ENCODE measurements at regions not wholly inside any gene's neighbourhood (a gene's known extent, or its start where the extent isn't known, plus 50 kb on each side); places are given as distances from the start of the nearest gene placed in this dataset.

GRCh38 chr12:77314378-77315052 lies 249.1 kb upstream of the E2F7 start:
- Histone ChIP-seq H3K4me3 (ENCODE audit: low read depth, low read length) (no peak overlapping the region), H3K79me2 (ENCODE audit: control insufficient read depth, insufficient read depth, low read length, unreplicated experiment) (no peaks in the 10 kb centered on the region), H3K27me3 (ENCODE audit: insufficient read depth, low read length) (no peaks in the 10 kb centered on the region), H2AFZ (ENCODE audit: low read length, unreplicated experiment) (no peak overlapping the region), H3K27ac (ENCODE audit: low read depth, low read length) (no peak overlapping the region), H3K36me3 (ENCODE audit: insufficient read depth, low read length) (no peaks in the 10 kb centered on the region), H3K4me1 (ENCODE audit: control insufficient read depth, insufficient read depth, low read length, unreplicated experiment) (no peaks in the 10 kb centered on the region)

GRCh38 chr12:77308056-77308455 lies 242.7 kb upstream of the E2F7 start:
- Histone ChIP-seq H3K27me3 (ENCODE audit: insufficient read depth, low read length) (no peaks in the 10 kb centered on the region), H3K4me3 (ENCODE audit: low read depth, low read length) (no peak overlapping the region), H3K79me2 (ENCODE audit: control insufficient read depth, insufficient read depth, low read length, unreplicated experiment) (no peaks in the 10 kb centered on the region), H3K4me1 (ENCODE audit: control insufficient read depth, insufficient read depth, low read length, unreplicated experiment) (no peaks in the 10 kb centered on the region), H3K27ac (ENCODE audit: low read depth, low read length) (no peak overlapping the region), H2AFZ (ENCODE audit: low read length, unreplicated experiment) (no peak overlapping the region), H3K36me3 (ENCODE audit: insufficient read depth, low read length) (no peaks in the 10 kb centered on the region)

- no peaks in the 10 kb centered on the region for H3K79me2 ChIP-seq (ENCODE audit: control insufficient read depth, insufficient read depth, low read length, unreplicated experiment)
- H3K4me3 ChIP-seq (ENCODE audit: low read depth, low read length): no peak overlapping the region
- H2AFZ ChIP-seq (ENCODE audit: low read length, unreplicated experiment): peak overlapping the region; percentile 44
- H3K4me1 ChIP-seq (ENCODE audit: control insufficient read depth, insufficient read depth, low read length, unreplicated experiment): peaks cover 24% of the 10 kb centered on the region
- no peaks in the 10 kb centered on the region for H3K36me3 ChIP-seq (ENCODE audit: insufficient read depth, low read length)
- H3K27ac ChIP-seq (ENCODE audit: low read depth, low read length): peak overlapping the region; percentile 12; the same call in 1 of the 2 replicates
- no peaks in the 10 kb centered on the region for H3K27me3 ChIP-seq (ENCODE audit: insufficient read depth, low read length)
These were observed 235.4 kb upstream of the E2F7 start for GRCh38 chr12:77300811-77301210.

GRCh38 chr12:77299910-77300669 lies 234.7 kb upstream of the E2F7 start:
- no peaks in the 10 kb centered on the region for H3K27me3 ChIP-seq (ENCODE audit: insufficient read depth, low read length)
- no peaks in the 10 kb centered on the region for H3K79me2 ChIP-seq (ENCODE audit: control insufficient read depth, insufficient read depth, low read length, unreplicated experiment)
- no peaks in the 10 kb centered on the region for H3K36me3 ChIP-seq (ENCODE audit: insufficient read depth, low read length)
- no peak overlapping the region for H2AFZ ChIP-seq (ENCODE audit: low read length, unreplicated experiment)
- peaks cover 24% of the 10 kb centered on the region for H3K4me1 ChIP-seq (ENCODE audit: control insufficient read depth, insufficient read depth, low read length, unreplicated experiment)
- no peak overlapping the region for H3K4me3 ChIP-seq (ENCODE audit: low read depth, low read length)
- peak overlapping the region; percentile 61 for H3K27ac ChIP-seq (ENCODE audit: low read depth, low read length)

GRCh38 chr12:77299001-77299400 lies 233.6 kb upstream of the E2F7 start:
- no peak overlapping the region for H3K4me3 ChIP-seq (ENCODE audit: low read depth, low read length)
- H2AFZ ChIP-seq (ENCODE audit: low read length, unreplicated experiment): peak overlapping the region; percentile 17
- H3K27me3 ChIP-seq (ENCODE audit: insufficient read depth, low read length): no peaks in the 10 kb centered on the region
- H3K27ac ChIP-seq (ENCODE audit: low read depth, low read length): no peak overlapping the region; the same call in 1 of the 2 replicates
- H3K79me2 ChIP-seq (ENCODE audit: control insufficient read depth, insufficient read depth, low read length, unreplicated experiment): no peaks in the 10 kb centered on the region
- H3K36me3 ChIP-seq (ENCODE audit: insufficient read depth, low read length): no peaks in the 10 kb centered on the region
- H3K4me1 ChIP-seq (ENCODE audit: control insufficient read depth, insufficient read depth, low read length, unreplicated experiment): peaks cover 29% of the 10 kb centered on the region

- Histone ChIP-seq H3K4me3 (ENCODE audit: low read depth, low read length) (no peak overlapping the region), H3K79me2 (ENCODE audit: control insufficient read depth, insufficient read depth, low read length, unreplicated experiment) (no peaks in the 10 kb centered on the region), H3K27me3 (ENCODE audit: insufficient read depth, low read length) (no peaks in the 10 kb centered on the region), H3K36me3 (ENCODE audit: insufficient read depth, low read length) (no peaks in the 10 kb centered on the region), H3K4me1 (ENCODE audit: control insufficient read depth, insufficient read depth, low read length, unreplicated experiment) (peaks cover 16% of the 10 kb centered on the region), H3K27ac (ENCODE audit: low read depth, low read length) (peak overlapping the region; percentile 55), H2AFZ (ENCODE audit: low read length, unreplicated experiment) (peak overlapping the region; percentile 95)
These were observed 228.6 kb upstream of the E2F7 start for GRCh38 chr12:77294016-77294415.

- Histone ChIP-seq H3K27ac (ENCODE audit: low read depth, low read length) (no peak overlapping the region), H2AFZ (ENCODE audit: low read length, unreplicated experiment) (no peak overlapping the region), H3K27me3 (ENCODE audit: insufficient read depth, low read length) (no peaks in the 10 kb centered on the region)
These were observed 209.6 kb upstream of the E2F7 start for GRCh38 chr12:77274926-77275325.

GRCh38 chr12:77273898-77274297 lies 208.5 kb upstream of the E2F7 start:
- H3K4me1 ChIP-seq (ENCODE audit: control insufficient read depth, insufficient read depth, low read length, unreplicated experiment): no peaks in the 10 kb centered on the region
- no peaks in the 10 kb centered on the region for H3K36me3 ChIP-seq (ENCODE audit: insufficient read depth, low read length)
- H3K27ac ChIP-seq (ENCODE audit: low read depth, low read length): no peak overlapping the region
- no peak overlapping the region for H2AFZ ChIP-seq (ENCODE audit: low read length, unreplicated experiment)
- no peaks in the 10 kb centered on the region for H3K79me2 ChIP-seq (ENCODE audit: control insufficient read depth, insufficient read depth, low read length, unreplicated experiment)
- no peaks in the 10 kb centered on the region for H3K27me3 ChIP-seq (ENCODE audit: insufficient read depth, low read length)
- H3K4me3 ChIP-seq (ENCODE audit: low read depth, low read length): no peak overlapping the region

More at GRCh38 chr12:77274926-77275325, 209.6 kb upstream of the E2F7 start:
- H3K4me1 ChIP-seq (ENCODE audit: control insufficient read depth, insufficient read depth, low read length, unreplicated experiment): no peaks in the 10 kb centered on the region
- H3K79me2 ChIP-seq (ENCODE audit: control insufficient read depth, insufficient read depth, low read length, unreplicated experiment): no peaks in the 10 kb centered on the region
- H3K36me3 ChIP-seq (ENCODE audit: insufficient read depth, low read length): no peaks in the 10 kb centered on the region
- no peak overlapping the region for H3K4me3 ChIP-seq (ENCODE audit: low read depth, low read length)

GRCh38 chr12:77256956-77257355 lies 191.6 kb upstream of the E2F7 start:
- Histone ChIP-seq H3K4me3 (ENCODE audit: low read depth, low read length) (no peak overlapping the region), H2AFZ (ENCODE audit: low read length, unreplicated experiment) (no peak overlapping the region), H3K27ac (ENCODE audit: low read depth, low read length) (no peak overlapping the region), H3K27me3 (ENCODE audit: insufficient read depth, low read length) (no peaks in the 10 kb centered on the region), H3K4me1 (ENCODE audit: control insufficient read depth, insufficient read depth, low read length, unreplicated experiment) (no peaks in the 10 kb centered on the region), H3K79me2 (ENCODE audit: control insufficient read depth, insufficient read depth, low read length, unreplicated experiment) (no peaks in the 10 kb centered on the region), H3K36me3 (ENCODE audit: insufficient read depth, low read length) (no peaks in the 10 kb centered on the region)

- Histone ChIP-seq H3K4me3 (ENCODE audit: low read depth, low read length) (no peak overlapping the region), H2AFZ (ENCODE audit: low read length, unreplicated experiment) (no peak overlapping the region), H3K4me1 (ENCODE audit: control insufficient read depth, insufficient read depth, low read length, unreplicated experiment) (no peaks in the 10 kb centered on the region), H3K27me3 (ENCODE audit: insufficient read depth, low read length) (no peaks in the 10 kb centered on the region), H3K36me3 (ENCODE audit: insufficient read depth, low read length) (no peaks in the 10 kb centered on the region), H3K27ac (ENCODE audit: low read depth, low read length) (no peak overlapping the region), H3K79me2 (ENCODE audit: control insufficient read depth, insufficient read depth, low read length, unreplicated experiment) (no peaks in the 10 kb centered on the region)
These were observed 188.0 kb upstream of the E2F7 start for GRCh38 chr12:77253321-77253720.

GRCh38 chr12:77251799-77252198 lies 186.4 kb upstream of the E2F7 start:
- H2AFZ ChIP-seq (ENCODE audit: low read length, unreplicated experiment): no peak overlapping the region
- no peaks in the 10 kb centered on the region for H3K79me2 ChIP-seq (ENCODE audit: control insufficient read depth, insufficient read depth, low read length, unreplicated experiment)
- H3K27me3 ChIP-seq (ENCODE audit: insufficient read depth, low read length): no peaks in the 10 kb centered on the region
- H3K4me1 ChIP-seq (ENCODE audit: control insufficient read depth, insufficient read depth, low read length, unreplicated experiment): no peaks in the 10 kb centered on the region
- H3K4me3 ChIP-seq (ENCODE audit: low read depth, low read length): no peak overlapping the region
- H3K36me3 ChIP-seq (ENCODE audit: insufficient read depth, low read length): no peaks in the 10 kb centered on the region
- H3K27ac ChIP-seq (ENCODE audit: low read depth, low read length): no peak overlapping the region
